H1 (cell line): ENCODE measurements at regions not wholly inside any gene's neighbourhood (a gene's known extent, or its start where the extent isn't known, plus 50 kb on each side); places are given as distances from the start of the nearest gene placed in this dataset.

Experiments
- CTCF ChIA-PET: fragments of 300-600 bp; sonication (Branson Sonifier 250); formaldehyde crosslinking; loops from one replicate; lab custom pipeline; 2021; ENCODE audit not compliant: partially characterized antibody; lab: Charles Lee
- POLR2A ChIA-PET: fragments of 300-600 bp; sonication (Branson Sonifier 250); formaldehyde crosslinking; loops from one replicate; lab custom pipeline; 2021; ENCODE audit warnings: inconsistent platforms; ENCODE audit not compliant: partially characterized antibody; lab: Charles Lee
- DNase-seq, 2 experiments: peaks; one replicate each; pipeline versions ENCODE4 v3.0.0 to v3.0.0-alpha.2; 2010 to 2022; ENCODE audit warnings: low spot score in 2 of 2, low read depth in 1 of 2, mixed read lengths in 1 of 2
- FAIRE-seq: peaks from 2 replicates; lab custom pipeline; 2011; peaks lifted over from hg19 to GRCh38; lab: Jason Lieb, UNC
- H2AFZ ChIP-seq: 2 replicates; pipeline ENCODE4 v1.8.1; 2012; ENCODE audit warnings: low read length, inconsistent platforms
- H2AK5ac ChIP-seq: 2 replicates; pipeline ENCODE4 v1.6.1; 2013; ENCODE audit warnings: low read depth, low read length
- H2BK120ac ChIP-seq: replicated peaks from 2 replicates; pipeline ENCODE3; 2013; ENCODE audit warnings: low read depth, low read length, inconsistent platforms
- H2BK12ac ChIP-seq: 2 replicates; pipeline ENCODE4 v1.6.1; 2013; ENCODE audit warnings: low read depth, low read length
- H2BK15ac ChIP-seq: 2 replicates; pipeline ENCODE4 v1.6.1; 2013; ENCODE audit warnings: low read length
- H2BK20ac ChIP-seq: 2 replicates; pipeline ENCODE4 v1.6.1; 2013; ENCODE audit warnings: low read length
- H2BK5ac ChIP-seq: 2 replicates; pipeline ENCODE4 v1.6.1; 2013; ENCODE audit warnings: low read depth, low read length
- H3K14ac ChIP-seq: 2 replicates; pipeline ENCODE4 v1.6.1; 2013; ENCODE audit warnings: inconsistent platforms; ENCODE audit not compliant: insufficient read length
- H3K18ac ChIP-seq: 2 replicates; pipeline ENCODE4 v1.6.1; 2013; ENCODE audit warnings: low read length; ENCODE audit errors: extremely low read depth
- H3K23ac ChIP-seq: 2 replicates; pipeline ENCODE4 v1.6.1; 2013; ENCODE audit warnings: inconsistent platforms; ENCODE audit not compliant: insufficient read length
- H3K23me2 ChIP-seq: 2 replicates; pipeline ENCODE4 v1.6.1; 2013; ENCODE audit warnings: low read depth, low read length
- H3K27ac ChIP-seq: 2 replicates; pipeline ENCODE4 v1.6.1; 2011; ENCODE audit warnings: low read depth, low read length, inconsistent platforms
- H3K27me3 ChIP-seq, 4 experiments: replicated peaks in 1 of 4; 1 replicate in 1 of 4; 2 replicates in 3 of 4; pipeline versions ENCODE4 v1.6.1 to v1.8.1; 2011 to 2013; ENCODE audit warnings: low read length in 3 of 4, mild to moderate bottlenecking in 3 of 4, inconsistent platforms in 2 of 4, mixed read lengths in 2 of 4, moderate library complexity in 1 of 4; ENCODE audit not compliant: control insufficient read depth in 3 of 4, insufficient read depth in 3 of 4; ENCODE audit errors: extremely low read depth in 1 of 4
- H3K36me3 ChIP-seq, 4 experiments: 2 replicates each; pipeline versions ENCODE4 v1.6.1 to v1.8.1; 2011 to 2013; ENCODE audit warnings: mild to moderate bottlenecking in 4 of 4, low read length in 3 of 4, moderate library complexity in 2 of 4, control low read depth in 1 of 4, inconsistent platforms in 1 of 4; ENCODE audit not compliant: insufficient read depth in 4 of 4, control insufficient read depth in 2 of 4
- H3K4ac ChIP-seq: replicated peaks from 2 replicates; pipeline ENCODE3; 2013; ENCODE audit warnings: low read length, low read depth, mixed read lengths, inconsistent platforms; ENCODE audit not compliant: insufficient read length
- H3K4me1 ChIP-seq, 4 experiments: replicated peaks in 1 of 4; 1 replicate in 1 of 4; 2 replicates in 3 of 4; pipeline versions ENCODE4 v1.6.1 to v1.8.1; 2011 to 2013; ENCODE audit warnings: low read length in 3 of 4, inconsistent platforms in 2 of 4, mixed read lengths in 1 of 4; ENCODE audit not compliant: insufficient read depth in 4 of 4, control insufficient read depth in 3 of 4
- H3K4me2 ChIP-seq, 2 experiments: 2 replicates each; pipeline versions ENCODE4 v1.6.1 to v1.8.1; 2011 to 2013; ENCODE audit warnings: low read depth in 2 of 2, low read length in 2 of 2, control low read depth in 1 of 2, inconsistent platforms in 1 of 2, mild to moderate bottlenecking in 1 of 2; ENCODE audit not compliant: insufficient read depth in 1 of 2
- H3K4me3 ChIP-seq, 4 experiments: fragments of 200-600, 300-600 bp in 1 of 4; sonication (generic), shearing (Covaris generic), sonication (Bioruptor Twin) in 1 of 4; 2 replicates each; pipeline versions ENCODE4 v1.5.1 to v1.8.1; 2011 to 2016; ENCODE audit warnings: low read length in 4 of 4, low read depth in 3 of 4, control low read depth in 2 of 4, inconsistent platforms in 2 of 4, mild to moderate bottlenecking in 2 of 4, mixed read lengths in 1 of 4, moderate library complexity in 1 of 4; ENCODE audit not compliant: insufficient read depth in 2 of 4; ENCODE audit errors: extremely low read depth in 1 of 4
- H3K56ac ChIP-seq: replicated peaks from 2 replicates; pipeline ENCODE3; 2013; ENCODE audit warnings: low read depth, mild to moderate bottlenecking, mixed read lengths, low read length, inconsistent platforms; ENCODE audit not compliant: insufficient read length
- H3K79me1 ChIP-seq: 2 replicates; pipeline ENCODE4 v1.6.1; 2013; ENCODE audit warnings: low read depth, low read length, control low read depth
- H3K79me2 ChIP-seq, 2 experiments: 2 replicates each; pipeline versions ENCODE4 v1.6.1 to v1.8.1; 2012 to 2013; ENCODE audit warnings: low read length in 2 of 2, mild to moderate bottlenecking in 2 of 2, inconsistent platforms in 1 of 2; ENCODE audit not compliant: insufficient read depth in 2 of 2, control insufficient read depth in 1 of 2
- H3K9ac ChIP-seq, 4 experiments: replicated peaks in 1 of 4; 1 replicate in 1 of 4; 2 replicates in 3 of 4; pipeline versions ENCODE4 v1.6.1 to v1.8.1; 2011 to 2013; ENCODE audit warnings: low read depth in 3 of 4, low read length in 3 of 4, control low read depth in 2 of 4, mild to moderate bottlenecking in 2 of 4, moderate library complexity in 2 of 4, inconsistent platforms in 1 of 4; ENCODE audit errors: extremely low read depth in 1 of 4
- H3K9me3 ChIP-seq, 2 experiments: 2 replicates each; pipeline versions ENCODE4 v1.6.1 to v1.8.1; 2012 to 2013; ENCODE audit warnings: mild to moderate bottlenecking in 2 of 2, moderate library complexity in 2 of 2, control low read depth in 1 of 2, inconsistent platforms in 1 of 2, low read depth in 1 of 2, low read length in 1 of 2, mixed read lengths in 1 of 2; ENCODE audit not compliant: insufficient read depth in 2 of 2
- H4K20me1 ChIP-seq, 2 experiments: replicated peaks in 1 of 2; 2 replicates each; pipeline versions ENCODE3 to v1.8.1; 2011 to 2013; ENCODE audit warnings: inconsistent platforms in 2 of 2, low read length in 2 of 2, mild to moderate bottlenecking in 1 of 2; ENCODE audit not compliant: insufficient read depth in 2 of 2, control insufficient read depth in 1 of 2
- H4K5ac ChIP-seq: 2 replicates; pipeline ENCODE4 v1.6.1; 2013; ENCODE audit warnings: low read length, low read depth, mixed read lengths, inconsistent platforms; ENCODE audit not compliant: insufficient read length
- H4K8ac ChIP-seq: 2 replicates; pipeline ENCODE4 v1.8.0; 2013; ENCODE audit warnings: mild to moderate bottlenecking, moderate library complexity, low read length, inconsistent platforms; ENCODE audit not compliant: insufficient read depth; ENCODE audit errors: extremely low read depth
- H4K91ac ChIP-seq: replicated peaks from 2 replicates; pipeline ENCODE3; 2013; ENCODE audit warnings: low read length, mixed read lengths, inconsistent platforms; ENCODE audit not compliant: insufficient read length
- ASH2L ChIP-seq: fragments of 200-600, 300-600 bp; sonication (generic); IDR thresholded peaks from one replicate; pipeline ENCODE4 v1.7.1; 2017; ENCODE audit warnings: low read length
- ATF3 ChIP-seq: IDR thresholded peaks from 2 replicates; pipeline ENCODE4 v1.6.1; 2011; ENCODE audit warnings: low read depth, mild to moderate bottlenecking, low read length; ENCODE audit not compliant: insufficient read depth
- CEBPB ChIP-seq: IDR thresholded peaks from 2 replicates; pipeline ENCODE4 v1.6.1; 2012; ENCODE audit warnings: low read depth, low read length
- E2F6 ChIP-seq: IDR thresholded peaks from 2 replicates; pipeline ENCODE4 v1.6.1; 2012; ENCODE audit warnings: inconsistent platforms
- HDAC2 ChIP-seq, 2 experiments: fragments of 300-600 bp in 1 of 2; sonication (generic) in 1 of 2; IDR thresholded peaks; 2 replicates each; pipeline ENCODE4 v1.6.1; 2011 to 2012; ENCODE audit warnings: low read depth in 2 of 2, low read length in 2 of 2, mild to moderate bottlenecking in 2 of 2, moderate library complexity in 2 of 2, borderline replicate concordance in 1 of 2, inconsistent platforms in 1 of 2
- JUND ChIP-seq: IDR thresholded peaks from 2 replicates; pipeline ENCODE4 v1.6.1; 2011; ENCODE audit warnings: mild to moderate bottlenecking, improper control_type of control experiment, low read length
- KDM1A ChIP-seq: fragments of 200-600, 300-600 bp; sonication (generic); IDR thresholded peaks from 2 replicates; pipeline ENCODE4 v1.7.1; 2016; ENCODE audit warnings: mild to moderate bottlenecking, low read length, borderline replicate concordance
- KDM5A ChIP-seq: fragments of 200-600 bp; IDR thresholded peaks from 2 replicates; pipeline ENCODE4 v1.7.1; 2012; ENCODE audit warnings: mild to moderate bottlenecking, low read length, inconsistent platforms, mixed read lengths
- POLR2AphosphoS5 ChIP-seq: IDR thresholded peaks from 2 replicates; pipeline ENCODE4 v1.6.1; 2011; ENCODE audit warnings: low read depth, low read length
- RFX5 ChIP-seq: IDR thresholded peaks from 2 replicates; pipeline ENCODE4 v1.6.1; 2011; ENCODE audit warnings: low read depth, low read length, improper control_type of control experiment, borderline replicate concordance
- SP2 ChIP-seq: IDR thresholded peaks from 2 replicates; pipeline ENCODE4 v1.6.1; 2012; ENCODE audit warnings: mild to moderate bottlenecking, low read length, inconsistent platforms
- SP4 ChIP-seq: IDR thresholded peaks from 2 replicates; pipeline ENCODE4 v1.6.1; 2012; ENCODE audit warnings: low read length, inconsistent platforms
- SRF ChIP-seq: IDR thresholded peaks from 2 replicates; pipeline ENCODE4 v1.6.1; 2011; ENCODE audit warnings: mild to moderate bottlenecking, low read depth, low read length, moderate library complexity
- WGBS, 2 experiments: shearing (Covaris generic) in 1 of 2; methylation state at CpG; one replicate each; pipeline versions ENCODE4 v1.1.6 to v1.1.7; 2013 to 2015; ENCODE audit warnings: low lambda C conversion rate in 2 of 2, mixed read lengths in 2 of 2, inconsistent platforms in 1 of 2, low coverage in 1 of 2, missing lambda C conversion rate in 1 of 2; ENCODE audit not compliant: insufficient replicate concordance in 2 of 2, insufficient coverage in 1 of 2, insufficient read length in 1 of 2; ENCODE audit errors: extremely low coverage in 1 of 2, missing lambda C conversion rate in 1 of 2; 5-methylcytosine and 5-hydroxymethylcytosine counted together

DNA sequence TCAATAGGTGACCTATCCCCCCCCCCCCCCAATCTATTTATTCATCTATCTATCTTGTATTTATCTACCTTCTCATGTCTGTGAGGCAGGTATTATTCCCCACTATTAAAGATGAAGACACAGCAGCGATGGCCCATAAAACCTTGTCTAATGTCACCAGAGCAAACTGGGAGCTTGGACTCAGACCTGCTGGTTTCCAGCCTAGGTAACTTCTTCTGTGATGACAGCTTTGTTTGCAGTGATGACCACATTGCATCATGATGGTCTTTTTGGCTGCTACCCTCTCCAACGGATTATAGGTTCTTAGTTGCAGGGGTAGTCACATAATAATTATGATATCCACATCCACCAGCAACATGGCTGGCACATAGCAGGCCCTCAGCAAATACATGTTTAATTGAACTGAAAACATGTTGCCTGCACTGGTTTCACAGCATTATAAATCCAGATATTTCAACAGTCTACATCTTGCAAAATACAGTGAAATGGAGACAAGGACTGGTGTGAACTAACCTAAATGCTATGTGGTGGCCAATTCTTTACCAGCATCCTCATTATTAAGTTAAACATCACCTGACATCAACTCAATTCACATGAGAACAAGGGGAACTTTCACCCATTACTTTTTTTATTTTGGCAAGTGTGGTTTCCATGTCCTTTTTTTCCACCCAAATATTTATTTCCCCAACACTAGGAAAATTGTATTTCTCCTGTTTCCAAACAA, 712.5 kb upstream of the NRSN1 start:
- no peaks in the 10 kb centered on the region; a peak in 1 of 7 replicates for H3K4me1 ChIP-seq
- H3K4ac ChIP-seq = no peak overlapping the region
- no peak overlapping the region for H4K91ac ChIP-seq
- H3K9ac ChIP-seq = no peak overlapping the region
- H2BK12ac ChIP-seq = no peak overlapping the region
- 94% methylated on average over 2 of the region's 2 CpGs; no CpG with 5 or more reads in 1 of the 2 experiments for WGBS, 2 experiments
- H3K56ac ChIP-seq = no peak overlapping the region
- no peak overlapping the region for H2BK15ac ChIP-seq
- no peak for DNase-seq
- H2AFZ ChIP-seq = no peak overlapping the region
- no peaks in the 10 kb centered on the region for H3K79me2 ChIP-seq
- no peaks in the 10 kb centered on the region for H3K27me3 ChIP-seq
- no peaks in the 10 kb centered on the region for H3K79me1 ChIP-seq
- no peak overlapping the region for H4K5ac ChIP-seq
- no peaks in the 10 kb centered on the region for H3K36me3 ChIP-seq
- no peak overlapping the region for H2BK20ac ChIP-seq
- ChIA-PET POLR2A (no interaction called here), CTCF (interaction anchor here (0.6 to 1.1 kb wide), 4 partner anchors 17 to 236 kb away, joined by 3 to 4 read pairs (median 3); no protein-coding TSS in a partner anchor)
- H2AK5ac ChIP-seq = no peak overlapping the region
- H3K18ac ChIP-seq = no peak overlapping the region
- no peak overlapping the region for H3K4me3 ChIP-seq
- H2BK5ac ChIP-seq = no peak overlapping the region
- no peaks in the 10 kb centered on the region for H3K23me2 ChIP-seq
- no peak overlapping the region for H3K4me2 ChIP-seq
- no peak for FAIRE-seq
- no peak overlapping the region for H4K8ac ChIP-seq
- peaks cover 0 to 2% of the 10 kb centered on the region in 2 experiments; a peak in 1 of 4 replicates for H3K9me3 ChIP-seq
- no peak overlapping the region for H3K27ac ChIP-seq
- no peaks in the 10 kb centered on the region for H4K20me1 ChIP-seq
- H2BK120ac ChIP-seq = no peak overlapping the region
- no peak overlapping the region for H3K14ac ChIP-seq
- no peak overlapping the region for H3K23ac ChIP-seq
- TF ChIP-seq E2F6 (no peak), SP2 (no peak), KDM1A (no peak), KDM5A (no peak), JUND (no peak), ATF3 (no peak), POLR2AphosphoS5 (no peak), HDAC2 (IDR thresholded peaks at IDR 0.05; ENCODE audit: borderline replicate concordance in 1 of 2, low read depth in 2 of 2, low read length in 2 of 2) (no peak), SP4 (no peak), SRF (no peak), ASH2L (no peak), CEBPB (no peak), RFX5 (no peak)
